HG03064 (cell line): ENCODE measurements at regions not wholly inside any gene's neighbourhood (a gene's known extent, or its start where the extent isn't known, plus 50 kb on each side); places are given as distances from the start of the nearest gene placed in this dataset.
"Not testable (repeated sequence)": the region's sequence is repeated elsewhere in the genome, so short reads cannot be mapped to it uniquely, and the experiment has no call there.

Experiments used
- ATAC-seq: cut with Tn5 transposase; IDR thresholded peaks from one replicate; pipeline ENCODE4 v1.9.1; 2021; ENCODE audit warnings: low read depth; ENCODE audit not compliant: unreplicated experiment

GRCh38 chr4:78691334-78691754 is 84.8 kb upstream of the BMP2K start:
- no peak for ATAC-seq

GRCh38 chr4:78691971-78692821 is 84.0 kb upstream of the BMP2K start:
- no peak for ATAC-seq

GRCh38 chr4:78692822-78693170 is 83.4 kb upstream of the BMP2K start:
- ATAC-seq: no peak

- no peak for ATAC-seq
These were observed 82.2 kb upstream of the BMP2K start for GRCh38 chr4:78693777-78694456.

GRCh38 chr4:78694457-78694787 is 81.7 kb upstream of the BMP2K start:
- no peak for ATAC-seq

- ATAC-seq: no peak
These were observed 80.2 kb upstream of the BMP2K start for GRCh38 chr4:78695910-78696309.

GRCh38 chr4:78703079-78703478 is 73.1 kb upstream of the BMP2K start:
- ATAC-seq: no peak

- no peak for ATAC-seq
These were observed 71.8 kb upstream of the BMP2K start for GRCh38 chr4:78704317-78704716.

GRCh38 chr4:78704981-78705683 is 71.0 kb upstream of the BMP2K start:
- ATAC-seq: no peak

GRCh38 chr4:78706302-78706701 is 69.8 kb upstream of the BMP2K start:
- ATAC-seq: no peak

- peak; percentile 38 for ATAC-seq
These were observed 68.9 kb upstream of the BMP2K start for GRCh38 chr4:78707268-78707667.

- peak; percentile 67 for ATAC-seq
These were observed 68.4 kb upstream of the BMP2K start for GRCh38 chr4:78707793-78708192.

GRCh38 chr4:78710536-78710935 is 65.6 kb upstream of the BMP2K start:
- ATAC-seq: no peak

- no peak for ATAC-seq
These were observed 64.5 kb upstream of the BMP2K start for GRCh38 chr4:78711676-78712075.

GRCh38 chr4:78714598-78714997 is 61.6 kb upstream of the BMP2K start:
- not testable (repeated sequence) for ATAC-seq

GRCh38 chr4:78715372-78715771 is 60.8 kb upstream of the BMP2K start:
- not testable (repeated sequence) for ATAC-seq

GRCh38 chr4:78717712-78718111 is 58.4 kb upstream of the BMP2K start:
- ATAC-seq: not testable (repeated sequence)

GRCh38 chr4:78720204-78720603 is 55.9 kb upstream of the BMP2K start:
- no peak for ATAC-seq

GRCh38 chr4:78720994-78721677 is 55.0 kb upstream of the BMP2K start:
- peak; percentile 72 for ATAC-seq

GRCh38 chr4:78721747-78722146 is 54.4 kb upstream of the BMP2K start:
- no peak for ATAC-seq

- ATAC-seq: no peak
These were observed 53.8 kb upstream of the BMP2K start for GRCh38 chr4:78722320-78722719.
